CD4-positive, CD25-positive, alpha-beta regulatory T cell (primary cell): ENCODE measurements at regions not wholly inside any gene's neighbourhood (a gene's known extent, or its start where the extent isn't known, plus 50 kb on each side); places are given as distances from the start of the nearest gene placed in this dataset.
"Not testable (repeated sequence)": the region's sequence is repeated elsewhere in the genome, so short reads cannot be mapped to it uniquely, and the experiment has no call there.

Source experiments
- ATAC-seq, 2 donors: fragments of 150-1000 bp; cut with Tn5 transposase; one replicate each; pipeline ENCODE4 v1.10.0; 2021; ENCODE audit warnings: low read depth in 2 of 2, moderate number of reproducible peaks in 2 of 2, moderate library complexity in 1 of 2
- DNase-seq, 3 donors: peaks; one replicate each; pipeline versions ENCODE4 v3.0.0 to v3.0.0-alpha.2; 2012 to 2022; ENCODE audit warnings: mixed read lengths in 1 of 3
- H3K27ac ChIP-seq: one replicate; pipeline ENCODE4 v1.7.0; 2013; ENCODE audit warnings: mild to moderate bottlenecking, low read length; ENCODE audit not compliant: insufficient read depth, poor library complexity, severe bottlenecking
- H3K27me3 ChIP-seq: one replicate; pipeline ENCODE4 v1.7.0; 2013; ENCODE audit warnings: low read length; ENCODE audit not compliant: control insufficient read depth, insufficient read depth
- H3K36me3 ChIP-seq: one replicate; pipeline ENCODE4 v1.7.0; 2013; ENCODE audit warnings: mild to moderate bottlenecking, low read length, moderate library complexity; ENCODE audit not compliant: control insufficient read depth, insufficient read depth
- H3K4me1 ChIP-seq: 2 replicates; pipeline ENCODE4 v1.7.0; 2013; ENCODE audit warnings: mild to moderate bottlenecking, low read length; ENCODE audit not compliant: insufficient read depth, control insufficient read depth, poor library complexity, severe bottlenecking
- H3K4me3 ChIP-seq: one replicate; pipeline ENCODE4 v1.7.0; 2013; ENCODE audit warnings: low read depth, mild to moderate bottlenecking, low read length, moderate library complexity
- H3K9me3 ChIP-seq, 2 experiments: 1 replicate in 1 of 2; 2 replicates in 1 of 2; pipeline ENCODE4 v1.7.0; 2013; ENCODE audit warnings: low read length in 2 of 2, mild to moderate bottlenecking in 1 of 2, moderate library complexity in 1 of 2; ENCODE audit not compliant: control insufficient read depth in 2 of 2
- H3K27ac Mint-ChIP-seq, 3 donors: one replicate each; pipeline ENCODE4 v1.8.0; 2020 to 2022; ENCODE audit warnings: mild to moderate bottlenecking in 3 of 3, mixed read lengths in 3 of 3, moderate library complexity in 2 of 3
- H3K27me3 Mint-ChIP-seq: one replicate; pipeline ENCODE4 v1.8.0; 2022; ENCODE audit warnings: mild to moderate bottlenecking, mixed read lengths
- H3K36me3 Mint-ChIP-seq: one replicate; pipeline ENCODE4 v1.8.0; 2020; ENCODE audit warnings: mixed read lengths
- H3K4me1 Mint-ChIP-seq, 4 donors: one replicate each; pipeline ENCODE4 v1.8.0; 2020 to 2022; ENCODE audit warnings: mixed read lengths in 4 of 4, mild to moderate bottlenecking in 1 of 4
- H3K4me3 Mint-ChIP-seq, 4 donors: one replicate each; pipeline ENCODE4 v1.8.0; 2020 to 2022; ENCODE audit warnings: mild to moderate bottlenecking in 4 of 4, mixed read lengths in 4 of 4, moderate library complexity in 3 of 4
- H3K9me3 Mint-ChIP-seq, 7 donors: one replicate each; pipeline ENCODE4 v1.8.0; 2020 to 2022; ENCODE audit warnings: mixed read lengths in 7 of 7, mild to moderate bottlenecking in 3 of 7, moderate library complexity in 2 of 7

DNA sequence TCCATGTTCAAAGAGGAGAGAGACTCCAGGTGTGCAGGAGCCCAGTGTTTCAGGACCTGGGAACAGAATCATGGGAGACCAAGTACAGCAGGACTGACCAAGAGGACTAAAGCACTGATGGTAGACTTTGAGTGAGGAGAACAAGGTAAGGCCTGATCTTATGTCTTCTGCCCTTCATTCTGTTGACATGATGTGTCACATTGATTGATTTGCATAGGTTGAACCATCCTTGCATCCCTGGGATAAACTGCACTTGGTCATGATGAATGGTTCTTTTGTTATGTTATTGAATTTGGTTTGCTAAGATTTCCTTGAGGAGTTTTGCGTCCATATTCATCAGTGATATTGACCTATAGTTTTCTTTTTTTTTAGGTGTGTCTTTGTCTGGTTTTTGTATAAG, 497.0 kb downstream of the TMEM121 start:
- H3K4me1 Mint-ChIP-seq, result peaks cover 0 to 22% (median 12%) of the 10 kb centered on the region in 4 donors
- Histone ChIP-seq H3K27me3 (no peaks in the 10 kb centered on the region), H3K36me3 (no peaks in the 10 kb centered on the region), H3K9me3 (no peaks in the 10 kb centered on the region), H3K27ac (no peak overlapping the region), H3K4me1 (peaks cover 11% of the 10 kb centered on the region), H3K4me3 (no peak overlapping the region)
- H3K36me3 Mint-ChIP-seq, result peaks cover 7% of the 10 kb centered on the region
- DNase-seq (no peak), ATAC-seq (no peak)
- H3K27ac Mint-ChIP-seq, result no peak overlapping the region
- H3K9me3 Mint-ChIP-seq, result peaks cover 0 to 7% (median 0%) of the 10 kb centered on the region in 7 donors
- H3K4me3 Mint-ChIP-seq, result no peak overlapping the region
- H3K27me3 Mint-ChIP-seq, result peaks cover 4% of the 10 kb centered on the region

- Mint-ChIP-seq H3K36me3 (peaks cover 7% of the 10 kb centered on the region), H3K9me3 (peaks cover 0 to 7% (median 0%) of the 10 kb centered on the region in 7 donors), H3K4me3 (peak overlapping the region in 1 of 4 donors; percentile 18), H3K4me1 (peaks cover 0 to 22% (median 12%) of the 10 kb centered on the region in 4 donors), H3K27me3 (peaks cover 5% of the 10 kb centered on the region), H3K27ac (peak overlapping the region in 2 of 3 donors; percentile 18 to 43)
- no peaks in the 10 kb centered on the region for H3K36me3 ChIP-seq
- no peak overlapping the region for H3K27ac ChIP-seq
- no peaks in the 10 kb centered on the region for H3K27me3 ChIP-seq
- ATAC-seq (peak; percentile 89 to 96), DNase-seq (no peak)
- no peak overlapping the region for H3K4me3 ChIP-seq
- peaks cover 11% of the 10 kb centered on the region for H3K4me1 ChIP-seq
- H3K9me3 ChIP-seq, result no peaks in the 10 kb centered on the region
These were observed 498.7 kb downstream of the TMEM121 start for GRCh38 chr14:106024983-106025604.

DNA sequence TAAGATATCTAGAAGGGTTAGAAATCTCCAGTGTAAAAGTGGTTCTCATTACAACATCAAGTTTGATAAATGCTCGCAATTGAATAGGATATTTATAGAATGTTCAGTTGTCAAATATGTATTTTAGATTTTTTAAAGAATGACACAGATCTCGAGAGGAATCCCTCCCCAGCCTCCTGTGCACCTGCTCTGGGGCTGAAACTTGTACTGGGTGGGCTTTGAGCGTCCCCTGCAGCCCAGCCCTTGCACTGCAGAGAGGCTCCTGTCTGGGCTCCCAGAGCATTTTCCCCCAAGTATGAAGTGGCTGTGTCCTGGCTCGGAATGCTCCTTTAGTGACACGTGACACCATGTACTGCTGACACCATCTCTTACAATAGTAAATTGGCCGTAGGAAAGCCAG, 499.6 kb downstream of the TMEM121 start:
- DNase-seq (no peak), ATAC-seq (no peak)
- no peak overlapping the region for H3K4me3 ChIP-seq
- no peaks in the 10 kb centered on the region for H3K27me3 ChIP-seq
- Mint-ChIP-seq H3K9me3 (peaks cover 0 to 7% (median 0%) of the 10 kb centered on the region in 7 donors), H3K36me3 (peaks cover 7% of the 10 kb centered on the region), H3K4me3 (no peak overlapping the region), H3K27me3 (peaks cover 8% of the 10 kb centered on the region), H3K27ac (peak overlapping the region in 1 of 3 donors; percentile 38), H3K4me1 (peaks cover 0 to 22% (median 12%) of the 10 kb centered on the region in 4 donors)
- H3K4me1 ChIP-seq, result peaks cover 11% of the 10 kb centered on the region
- no peaks in the 10 kb centered on the region for H3K9me3 ChIP-seq
- no peak overlapping the region for H3K27ac ChIP-seq
- no peaks in the 10 kb centered on the region for H3K36me3 ChIP-seq

DNA sequence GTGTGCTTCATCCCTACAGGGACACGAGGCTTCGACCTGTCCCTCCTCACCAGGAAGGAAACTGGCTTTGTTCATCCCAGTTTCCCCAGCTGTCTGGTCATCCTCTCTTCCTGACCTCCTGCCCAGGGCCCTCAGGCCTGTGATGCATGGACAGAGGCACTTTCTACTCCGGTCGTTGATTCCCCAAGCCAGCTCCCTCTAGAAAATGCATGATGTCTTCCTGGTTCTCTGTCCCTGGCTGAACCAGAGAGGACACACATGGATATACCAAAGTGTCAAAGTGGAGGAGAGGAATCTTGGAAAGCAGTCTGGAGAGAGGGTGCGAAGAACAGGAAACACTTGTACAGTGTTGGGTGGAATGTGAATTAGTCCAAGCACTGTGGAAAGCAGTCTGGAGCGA, 501.4 kb downstream of the TMEM121 start:
- H3K36me3 Mint-ChIP-seq, H3K27ac ChIP-seq: not testable (repeated sequence)

GRCh38 chr14:106029959-106030358, 503.6 kb downstream of the TMEM121 start:
- Histone ChIP-seq H3K27ac (no peak overlapping the region), H3K4me1 (peaks cover 8% of the 10 kb centered on the region), H3K36me3 (no peaks in the 10 kb centered on the region), H3K4me3 (no peak overlapping the region), H3K27me3 (peaks cover 4% of the 10 kb centered on the region), H3K9me3 (no peaks in the 10 kb centered on the region)
- Mint-ChIP-seq H3K27me3 (peaks cover 21% of the 10 kb centered on the region), H3K4me3 (no peak overlapping the region), H3K36me3 (no peaks in the 10 kb centered on the region), H3K4me1 (peaks cover 0 to 10% (median 7%) of the 10 kb centered on the region in 4 donors), H3K27ac (no peak overlapping the region), H3K9me3 (no peaks in the 10 kb centered on the region)
- DNase-seq (no peak), ATAC-seq (no peak)

More for the DNA sequence above, 501.4 kb downstream of the TMEM121 start:
- DNase-seq, H3K9me3 Mint-ChIP-seq, H3K27me3 ChIP-seq, H3K4me3 Mint-ChIP-seq, H3K36me3 ChIP-seq, H3K4me3 ChIP-seq, H3K9me3 ChIP-seq, ATAC-seq, H3K27ac Mint-ChIP-seq: not testable (repeated sequence)
- Mint-ChIP-seq H3K4me1 (peaks cover 0 to 17% (median 12%) of the 10 kb centered on the region in 4 donors), H3K27me3 (peaks cover 13% of the 10 kb centered on the region)
- peaks cover 11% of the 10 kb centered on the region for H3K4me1 ChIP-seq

- Mint-ChIP-seq H3K36me3 (no peaks in the 10 kb centered on the region), H3K4me1 (peaks cover 0 to 3% (median 0%) of the 10 kb centered on the region in 4 donors), H3K4me3 (no peak overlapping the region), H3K27ac (no peak overlapping the region), H3K27me3 (peaks cover 35% of the 10 kb centered on the region), H3K9me3 (peaks cover 0 to 1% (median 0%) of the 10 kb centered on the region in 7 donors)
- no peaks in the 10 kb centered on the region for H3K4me1 ChIP-seq
- no peaks in the 10 kb centered on the region for H3K9me3 ChIP-seq
- H3K4me3 ChIP-seq, result no peak overlapping the region
- H3K36me3 ChIP-seq, result no peaks in the 10 kb centered on the region
- DNase-seq, result no peak
- H3K27ac ChIP-seq, result no peak overlapping the region
- peaks cover 11% of the 10 kb centered on the region for H3K27me3 ChIP-seq
- ATAC-seq, result no peak
These were observed 511.0 kb downstream of the TMEM121 start for GRCh38 chr14:106037380-106037779.

DNA sequence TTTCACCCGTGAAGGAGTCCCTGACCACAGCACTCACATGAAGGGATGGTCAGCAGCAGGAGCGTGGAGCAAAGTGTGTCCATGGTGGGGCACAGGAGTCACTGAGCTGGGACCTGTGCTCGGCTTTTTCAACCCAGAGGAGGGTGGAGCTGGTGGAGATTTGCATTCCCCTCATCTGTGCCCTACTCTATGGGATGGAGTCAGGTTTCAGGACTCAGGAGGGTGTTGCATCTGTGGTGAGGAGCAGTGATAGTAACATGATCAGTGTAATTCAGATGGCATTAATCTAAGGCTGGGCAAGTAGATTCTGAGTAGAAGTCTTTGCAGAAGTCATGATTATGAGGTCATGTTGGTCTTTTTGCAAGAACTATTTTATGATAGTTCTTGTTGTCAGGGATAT, 511.9 kb downstream of the TMEM121 start:
- Mint-ChIP-seq H3K4me1 (peaks cover 0 to 3% (median 0%) of the 10 kb centered on the region in 4 donors), H3K27ac (peak overlapping the region in 1 of 3 donors; percentile 54), H3K4me3 (no peak overlapping the region), H3K36me3 (no peaks in the 10 kb centered on the region), H3K9me3 (peaks cover 0 to 1% (median 0%) of the 10 kb centered on the region in 7 donors), H3K27me3 (peaks cover 28% of the 10 kb centered on the region)
- Histone ChIP-seq H3K27me3 (peaks cover 11% of the 10 kb centered on the region), H3K4me1 (no peaks in the 10 kb centered on the region), H3K36me3 (no peaks in the 10 kb centered on the region), H3K27ac (no peak overlapping the region), H3K9me3 (no peaks in the 10 kb centered on the region), H3K4me3 (no peak overlapping the region)
- DNase-seq (no peak), ATAC-seq (no peak)

DNA sequence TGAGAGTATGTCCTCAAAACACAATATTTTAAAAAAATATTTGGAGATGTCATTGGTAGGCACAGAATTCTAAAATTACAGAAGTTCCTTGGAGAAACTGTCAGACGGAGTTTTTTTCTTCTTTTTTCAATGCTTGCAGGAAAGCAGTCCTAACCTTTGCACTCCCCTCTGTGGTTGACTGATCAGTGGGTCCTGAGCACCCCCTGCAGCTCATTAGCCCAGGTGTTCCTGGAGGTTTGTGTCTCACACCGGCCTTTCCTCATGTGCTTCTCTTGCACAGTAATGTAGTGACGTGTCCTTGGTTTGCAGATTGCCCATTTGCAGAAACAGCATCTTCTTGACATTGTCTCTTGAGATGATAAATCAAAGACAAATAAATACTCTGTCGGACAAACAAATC, 513.0 kb downstream of the TMEM121 start:
- Histone ChIP-seq H3K27me3 (peaks cover 7% of the 10 kb centered on the region), H3K9me3 (no peaks in the 10 kb centered on the region), H3K4me1 (no peaks in the 10 kb centered on the region), H3K27ac (no peak overlapping the region), H3K36me3 (no peaks in the 10 kb centered on the region), H3K4me3 (no peak overlapping the region)
- peak; percentile 2 to 50 (median 38) for DNase-seq
- H3K4me3 Mint-ChIP-seq, result no peak overlapping the region
- ATAC-seq, result peak; percentile 53 to 79
- peaks cover 32% of the 10 kb centered on the region for H3K27me3 Mint-ChIP-seq
- H3K4me1 Mint-ChIP-seq, result peaks cover 0 to 3% (median 0%) of the 10 kb centered on the region in 4 donors
- H3K9me3 Mint-ChIP-seq, result peaks cover 0 to 1% (median 0%) of the 10 kb centered on the region in 7 donors
- no peak overlapping the region for H3K27ac Mint-ChIP-seq
- no peaks in the 10 kb centered on the region for H3K36me3 Mint-ChIP-seq
